ENCODE measurements at regions not wholly inside any gene's neighbourhood (a gene's known extent, or its start where the extent isn't known, plus 50 kb on each side); places are given as distances from the start of the nearest gene placed in this dataset.

DNA sequence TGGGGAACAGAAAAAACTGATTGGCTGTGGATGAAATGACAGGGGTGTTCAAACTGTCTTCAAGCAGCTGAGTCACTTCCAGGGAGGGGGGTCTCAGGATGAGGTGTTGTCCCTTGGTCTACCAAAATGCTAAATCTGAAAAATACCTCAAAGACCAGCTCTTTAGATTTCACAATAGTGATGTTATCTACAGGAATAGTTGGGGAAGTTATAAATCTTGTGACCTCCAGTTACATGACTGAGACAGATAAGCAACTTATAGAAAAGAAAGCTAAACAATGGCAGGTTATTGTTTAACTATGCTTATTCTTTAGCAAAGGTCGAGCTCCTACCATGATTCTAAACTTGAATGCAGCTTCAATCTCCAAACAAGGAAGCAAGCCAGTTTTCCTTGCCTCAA, 125.4 kb downstream of the SYT10 start:
- TF ChIP-seq, protein P1, sequence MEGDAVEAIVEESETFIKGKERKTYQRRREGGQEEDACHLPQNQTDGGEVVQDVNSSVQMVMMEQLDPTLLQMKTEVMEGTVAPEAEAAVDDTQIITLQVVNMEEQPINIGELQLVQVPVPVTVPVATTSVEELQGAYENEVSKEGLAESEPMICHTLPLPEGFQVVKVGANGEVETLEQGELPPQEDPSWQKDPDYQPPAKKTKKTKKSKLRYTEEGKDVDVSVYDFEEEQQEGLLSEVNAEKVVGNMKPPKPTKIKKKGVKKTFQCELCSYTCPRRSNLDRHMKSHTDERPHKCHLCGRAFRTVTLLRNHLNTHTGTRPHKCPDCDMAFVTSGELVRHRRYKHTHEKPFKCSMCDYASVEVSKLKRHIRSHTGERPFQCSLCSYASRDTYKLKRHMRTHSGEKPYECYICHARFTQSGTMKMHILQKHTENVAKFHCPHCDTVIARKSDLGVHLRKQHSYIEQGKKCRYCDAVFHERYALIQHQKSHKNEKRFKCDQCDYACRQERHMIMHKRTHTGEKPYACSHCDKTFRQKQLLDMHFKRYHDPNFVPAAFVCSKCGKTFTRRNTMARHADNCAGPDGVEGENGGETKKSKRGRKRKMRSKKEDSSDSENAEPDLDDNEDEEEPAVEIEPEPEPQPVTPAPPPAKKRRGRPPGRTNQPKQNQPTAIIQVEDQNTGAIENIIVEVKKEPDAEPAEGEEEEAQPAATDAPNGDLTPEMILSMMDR (conservative IDR thresholded peaks at IDR 0.05; ENCODE audit: low read length) = no peak
- TF ChIP-seq EZH2phosphoT487 (IDR thresholded peaks at IDR 0.05; ENCODE audit: borderline replicate concordance, low read depth, low read length) = no peak
